ENCODE measurements at regions not wholly inside any gene's neighbourhood (a gene's known extent, or its start where the extent isn't known, plus 50 kb on each side); places are given as distances from the start of the nearest gene placed in this dataset.

DNA sequence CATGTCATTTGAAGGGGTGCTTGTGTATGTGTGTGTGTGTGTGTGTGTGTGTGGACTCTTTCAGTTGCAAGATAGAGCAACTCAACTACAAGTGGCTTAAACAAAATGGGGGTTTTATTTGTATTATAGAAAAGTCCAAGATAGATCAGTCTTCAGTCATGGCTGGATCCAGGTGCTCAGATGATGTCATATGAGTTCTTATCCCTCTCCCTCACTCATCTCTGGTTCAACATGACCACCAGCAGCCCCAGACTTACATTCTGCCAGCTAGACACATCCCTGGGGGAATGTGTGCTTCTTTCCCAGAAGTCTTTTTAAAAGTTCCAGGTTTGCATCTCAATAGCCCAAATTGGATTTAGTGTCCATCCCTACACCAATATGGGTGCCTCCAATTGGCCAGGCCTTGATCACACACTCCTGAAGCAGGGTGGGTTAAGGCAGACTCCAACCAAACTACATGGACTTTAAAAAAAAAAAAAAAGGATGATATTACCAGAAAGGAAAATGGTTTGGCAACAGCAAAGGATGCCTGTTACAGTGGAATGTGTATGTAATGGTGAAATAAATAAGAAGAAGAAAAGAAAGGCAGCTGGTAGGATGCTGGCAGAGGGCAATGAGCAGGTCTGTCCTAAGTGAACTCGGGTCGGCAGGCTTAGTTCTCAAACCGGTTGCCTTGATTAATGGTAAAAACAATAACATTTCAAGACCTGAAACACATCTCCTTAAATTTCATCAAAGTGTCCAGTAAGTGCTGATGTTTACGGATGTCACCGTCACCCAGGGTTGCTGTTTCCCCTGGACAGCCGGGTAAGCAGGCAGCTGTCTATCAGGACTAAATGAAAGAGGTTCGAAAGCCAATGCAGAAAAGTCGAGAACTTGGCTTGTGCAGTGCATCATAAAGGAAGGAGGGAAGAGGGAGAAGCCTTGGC is 107.7 kb downstream of the SMIM20 start:
- TF ChIP-seq, protein P1, sequence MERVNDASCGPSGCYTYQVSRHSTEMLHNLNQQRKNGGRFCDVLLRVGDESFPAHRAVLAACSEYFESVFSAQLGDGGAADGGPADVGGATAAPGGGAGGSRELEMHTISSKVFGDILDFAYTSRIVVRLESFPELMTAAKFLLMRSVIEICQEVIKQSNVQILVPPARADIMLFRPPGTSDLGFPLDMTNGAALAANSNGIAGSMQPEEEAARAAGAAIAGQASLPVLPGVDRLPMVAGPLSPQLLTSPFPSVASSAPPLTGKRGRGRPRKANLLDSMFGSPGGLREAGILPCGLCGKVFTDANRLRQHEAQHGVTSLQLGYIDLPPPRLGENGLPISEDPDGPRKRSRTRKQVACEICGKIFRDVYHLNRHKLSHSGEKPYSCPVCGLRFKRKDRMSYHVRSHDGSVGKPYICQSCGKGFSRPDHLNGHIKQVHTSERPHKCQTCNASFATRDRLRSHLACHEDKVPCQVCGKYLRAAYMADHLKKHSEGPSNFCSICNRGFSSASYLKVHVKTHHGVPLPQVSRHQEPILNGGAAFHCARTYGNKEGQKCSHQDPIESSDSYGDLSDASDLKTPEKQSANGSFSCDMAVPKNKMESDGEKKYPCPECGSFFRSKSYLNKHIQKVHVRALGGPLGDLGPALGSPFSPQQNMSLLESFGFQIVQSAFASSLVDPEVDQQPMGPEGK (CRISPR knock-in tag; IDR thresholded peaks at IDR 0.05; ENCODE audit: borderline replicate concordance) = no peak
- TF ChIP-seq, protein P2, sequence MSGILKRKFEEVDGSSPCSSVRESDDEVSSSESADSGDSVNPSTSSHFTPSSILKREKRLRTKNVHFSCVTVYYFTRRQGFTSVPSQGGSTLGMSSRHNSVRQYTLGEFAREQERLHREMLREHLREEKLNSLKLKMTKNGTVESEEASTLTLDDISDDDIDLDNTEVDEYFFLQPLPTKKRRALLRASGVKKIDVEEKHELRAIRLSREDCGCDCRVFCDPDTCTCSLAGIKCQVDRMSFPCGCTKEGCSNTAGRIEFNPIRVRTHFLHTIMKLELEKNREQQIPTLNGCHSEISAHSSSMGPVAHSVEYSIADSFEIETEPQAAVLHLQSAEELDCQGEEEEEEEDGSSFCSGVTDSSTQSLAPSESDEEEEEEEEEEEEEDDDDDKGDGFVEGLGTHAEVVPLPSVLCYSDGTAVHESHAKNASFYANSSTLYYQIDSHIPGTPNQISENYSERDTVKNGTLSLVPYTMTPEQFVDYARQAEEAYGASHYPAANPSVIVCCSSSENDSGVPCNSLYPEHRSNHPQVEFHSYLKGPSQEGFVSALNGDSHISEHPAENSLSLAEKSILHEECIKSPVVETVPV (CRISPR knock-in tag; IDR thresholded peaks at IDR 0.05) = no peak
- TF ChIP-seq ARNTL (CRISPR knock-in tag; IDR thresholded peaks at IDR 0.05; ENCODE audit: borderline replicate concordance, low read depth) = no peak
- no peak for TF ChIP-seq ISL1 (CRISPR knock-in tag; IDR thresholded peaks at IDR 0.05)
- no peak for TF ChIP-seq TOX (CRISPR knock-in tag; IDR thresholded peaks at IDR 0.05; ENCODE audit: borderline replicate concordance)
- TF ChIP-seq, protein P3, sequence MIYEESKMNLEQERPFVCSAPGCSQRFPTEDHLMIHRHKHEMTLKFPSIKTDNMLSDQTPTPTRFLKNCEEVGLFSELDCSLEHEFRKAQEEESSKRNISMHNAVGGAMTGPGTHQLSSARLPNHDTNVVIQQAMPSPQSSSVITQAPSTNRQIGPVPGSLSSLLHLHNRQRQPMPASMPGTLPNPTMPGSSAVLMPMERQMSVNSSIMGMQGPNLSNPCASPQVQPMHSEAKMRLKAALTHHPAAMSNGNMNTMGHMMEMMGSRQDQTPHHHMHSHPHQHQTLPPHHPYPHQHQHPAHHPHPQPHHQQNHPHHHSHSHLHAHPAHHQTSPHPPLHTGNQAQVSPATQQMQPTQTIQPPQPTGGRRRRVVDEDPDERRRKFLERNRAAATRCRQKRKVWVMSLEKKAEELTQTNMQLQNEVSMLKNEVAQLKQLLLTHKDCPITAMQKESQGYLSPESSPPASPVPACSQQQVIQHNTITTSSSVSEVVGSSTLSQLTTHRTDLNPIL (CRISPR knock-in tag; IDR thresholded peaks at IDR 0.05; ENCODE audit: low read depth) = no peak
- no peak for TF ChIP-seq RARB (CRISPR knock-in tag; IDR thresholded peaks at IDR 0.05)
- TF ChIP-seq ZNF565 (CRISPR knock-in tag; conservative IDR thresholded peaks at IDR 0.05; ENCODE audit: low read depth) = no peak
- TF ChIP-seq SNAI2 (CRISPR knock-in tag; IDR thresholded peaks at IDR 0.05) = no peak
- no peak for TF ChIP-seq TCF4 (CRISPR knock-in tag; IDR thresholded peaks at IDR 0.05; ENCODE audit: borderline replicate concordance)
- TF ChIP-seq ZFP3 (CRISPR knock-in tag; IDR thresholded peaks at IDR 0.05) = no peak
- TF ChIP-seq ZNF70 (CRISPR knock-in tag; IDR thresholded peaks at IDR 0.05) = no peak
- no peak for TF ChIP-seq ESRRG (CRISPR knock-in tag; IDR thresholded peaks at IDR 0.05)
